Skeletal muscle cell (primary cell): ENCODE measurements at regions not wholly inside any gene's neighbourhood (a gene's known extent, or its start where the extent isn't known, plus 50 kb on each side); places are given as distances from the start of the nearest gene placed in this dataset.
"Not testable (repeated sequence)": the region's sequence is repeated elsewhere in the genome, so short reads cannot be mapped to it uniquely, and the experiment has no call there.

Experiments used
- DNase-seq: peaks from one replicate; pipeline ENCODE4 v3.0.0-alpha.2; 2010; ENCODE audit warnings: low read depth
- H3K4me3 ChIP-seq: 2 replicates; pipeline ENCODE4 v1.5.1; 2011; ENCODE audit warnings: low read depth, mild to moderate bottlenecking, control low read depth, low read length, moderate library complexity

GRCh38 chr1:177665935-177666334 lies 303.9 kb downstream of the SEC16B start:
- no peak overlapping the region for H3K4me3 ChIP-seq
- DNase-seq: no peak

GRCh38 chr1:177664742-177665141 lies 305.1 kb downstream of the SEC16B start:
- not testable (repeated sequence) for H3K4me3 ChIP-seq, DNase-seq

- H3K4me3 ChIP-seq: no peak overlapping the region
- DNase-seq: no peak
Measured at GRCh38 chr1:177660188-177660587, 309.7 kb downstream of the SEC16B start.

- DNase-seq: no peak
- no peak overlapping the region for H3K4me3 ChIP-seq
Measured at GRCh38 chr1:177659281-177659680, 310.6 kb downstream of the SEC16B start.

GRCh38 chr1:177656598-177656997 lies 313.3 kb downstream of the SEC16B start:
- no peak for DNase-seq
- no peak overlapping the region for H3K4me3 ChIP-seq

GRCh38 chr1:177650947-177651346 lies 318.9 kb downstream of the SEC16B start:
- DNase-seq: no peak
- no peak overlapping the region for H3K4me3 ChIP-seq

GRCh38 chr1:177648731-177649265 lies 321.1 kb downstream of the SEC16B start:
- DNase-seq: no peak
- no peak overlapping the region for H3K4me3 ChIP-seq

GRCh38 chr1:177648138-177648537 lies 321.7 kb downstream of the SEC16B start:
- DNase-seq: no peak
- no peak overlapping the region for H3K4me3 ChIP-seq

GRCh38 chr1:177646757-177647730 lies 322.8 kb downstream of the SEC16B start:
- no peak for DNase-seq
- H3K4me3 ChIP-seq: no peak overlapping the region

GRCh38 chr1:177645491-177646190 lies 324.2 kb downstream of the SEC16B start:
- no peak overlapping the region for H3K4me3 ChIP-seq
- DNase-seq: no peak

GRCh38 chr1:177640687-177641086 lies 329.2 kb downstream of the SEC16B start:
- no peak overlapping the region for H3K4me3 ChIP-seq
- no peak for DNase-seq

GRCh38 chr1:177634151-177634550 lies 335.7 kb downstream of the SEC16B start:
- not testable (repeated sequence) for DNase-seq, H3K4me3 ChIP-seq

- no peak for DNase-seq
- no peak overlapping the region for H3K4me3 ChIP-seq
Measured at GRCh38 chr1:177632923-177633615, 336.8 kb downstream of the SEC16B start.

GRCh38 chr1:177631770-177632169 lies 338.1 kb downstream of the SEC16B start:
- H3K4me3 ChIP-seq: no peak overlapping the region
- DNase-seq: no peak

- H3K4me3 ChIP-seq: no peak overlapping the region
- DNase-seq: no peak
Measured at GRCh38 chr1:177629526-177629925, 340.3 kb downstream of the SEC16B start.

GRCh38 chr1:177627148-177627910 lies 342.5 kb downstream of the SEC16B start:
- DNase-seq: no peak
- no peak overlapping the region for H3K4me3 ChIP-seq

GRCh38 chr1:177620636-177621190 lies 349.1 kb downstream of the SEC16B start:
- no peak overlapping the region for H3K4me3 ChIP-seq
- peak; percentile 28 for DNase-seq

GRCh38 chr1:177615251-177615650 lies 354.6 kb downstream of the SEC16B start:
- no peak overlapping the region for H3K4me3 ChIP-seq
- DNase-seq: no peak

GRCh38 chr1:177611402-177611801 lies 358.5 kb downstream of the SEC16B start:
- DNase-seq: no peak

More at GRCh38 chr1:177611402-177611801, 358.5 kb downstream of the SEC16B start:
- no peak overlapping the region for H3K4me3 ChIP-seq
